HG03175 (cell line): ENCODE measurements at regions not wholly inside any gene's neighbourhood (a gene's known extent, or its start where the extent isn't known, plus 50 kb on each side); places are given as distances from the start of the nearest gene placed in this dataset.

Experiments
- ATAC-seq: cut with Tn5 transposase; IDR thresholded peaks from one replicate; pipeline ENCODE4 v1.9.1; 2021; ENCODE audit warnings: mild to moderate bottlenecking, moderate library complexity; ENCODE audit not compliant: unreplicated experiment

GRCh38 chr7:33661430-33662160 lies 243.7 kb upstream of the BMPER start:
- no peak for ATAC-seq

- no peak for ATAC-seq
Observed at GRCh38 chr7:33666531-33666930, 238.8 kb upstream of the BMPER start.

GRCh38 chr7:33667196-33667595 lies 238.1 kb upstream of the BMPER start:
- no peak for ATAC-seq

- ATAC-seq = no peak
Observed at GRCh38 chr7:33669251-33669670, 236.1 kb upstream of the BMPER start.

- ATAC-seq = peak; percentile 85
Observed at GRCh38 chr7:33671531-33672262, 233.6 kb upstream of the BMPER start.

GRCh38 chr7:33673029-33673700 lies 232.2 kb upstream of the BMPER start:
- ATAC-seq = no peak

GRCh38 chr7:33674804-33675411 lies 230.4 kb upstream of the BMPER start:
- no peak for ATAC-seq

GRCh38 chr7:33677556-33677955 lies 227.8 kb upstream of the BMPER start:
- no peak for ATAC-seq

GRCh38 chr7:33678569-33679335 lies 226.6 kb upstream of the BMPER start:
- no peak for ATAC-seq

- no peak for ATAC-seq
Observed at GRCh38 chr7:33680682-33681081, 224.7 kb upstream of the BMPER start.

- no peak for ATAC-seq
Observed at GRCh38 chr7:33685503-33685902, 219.8 kb upstream of the BMPER start.

GRCh38 chr7:33685981-33686683 lies 219.2 kb upstream of the BMPER start:
- no peak for ATAC-seq

- no peak for ATAC-seq
Observed at GRCh38 chr7:33687625-33688024, 217.7 kb upstream of the BMPER start.

GRCh38 chr7:33691180-33691579 lies 214.2 kb upstream of the BMPER start:
- no peak for ATAC-seq

GRCh38 chr7:33692956-33693355 lies 212.4 kb upstream of the BMPER start:
- ATAC-seq = no peak

GRCh38 chr7:33694006-33694405 lies 211.3 kb upstream of the BMPER start:
- no peak for ATAC-seq

- ATAC-seq = no peak
Observed at GRCh38 chr7:33697616-33698015, 207.7 kb upstream of the BMPER start.

- no peak for ATAC-seq
Observed at GRCh38 chr7:33698041-33698440, 207.3 kb upstream of the BMPER start.

GRCh38 chr7:33698692-33699128 lies 206.6 kb upstream of the BMPER start:
- ATAC-seq = no peak
